DOHH2 (cell line): ENCODE measurements at regions not wholly inside any gene's neighbourhood (a gene's known extent, or its start where the extent isn't known, plus 50 kb on each side); places are given as distances from the start of the nearest gene placed in this dataset.

Experiments used
- CTCF ChIP-seq: fragments of 200-600 bp; sonication (generic); IDR thresholded peaks from one replicate; pipeline ENCODE4 v1.5.1; 2014; ENCODE audit warnings: antibody characterized with exemption, mild to moderate bottlenecking, low read depth, low read length; ENCODE audit not compliant: poor library complexity, severe bottlenecking
- EZH2phosphoT487 ChIP-seq: fragments of 200-600 bp; sonication (generic); IDR thresholded peaks from 2 replicates; pipeline ENCODE4 v1.6.1; 2017; ENCODE audit warnings: borderline replicate concordance, mild to moderate bottlenecking, antibody characterized with exemption, low read length, moderate library complexity, mixed read lengths

- TF ChIP-seq CTCF (no peak), EZH2phosphoT487 (no peak)
Measured at GRCh38 chr6:133115946-133116345, 125.2 kb upstream of the EYA4 start.
